ENCODE measurements at regions not wholly inside any gene's neighbourhood (a gene's known extent, or its start where the extent isn't known, plus 50 kb on each side); places are given as distances from the start of the nearest gene placed in this dataset.
A peak's percentile ranks its signal among the peaks of the same experiment; 100 is the strongest.

DNA sequence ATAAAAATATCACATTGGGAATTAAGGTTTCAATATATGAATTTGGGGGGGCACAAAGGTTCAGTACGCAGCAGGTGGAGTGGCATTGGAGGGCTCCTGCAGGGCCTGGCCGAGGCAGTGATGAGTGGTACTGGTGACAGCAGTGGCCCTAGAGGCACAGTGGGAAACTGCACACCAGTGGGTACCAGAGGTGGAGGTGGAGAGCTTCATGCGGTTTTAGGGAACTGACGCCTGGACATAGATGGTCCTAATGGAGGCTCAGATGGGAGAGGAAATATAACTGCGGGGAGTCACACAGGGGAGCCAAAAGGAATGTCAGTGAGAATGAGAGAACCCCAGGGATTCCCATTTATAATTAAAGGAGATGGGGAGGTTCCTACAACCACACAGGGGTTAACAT lies 156.2 kb downstream of the COG6 start:
- Histone ChIP-seq H3K27me3 (ENCODE audit: insufficient read depth, low read length) (no peaks in the 10 kb centered on the region), H3K27ac (ENCODE audit: low read depth, low read length) (no peak overlapping the region), H3K9ac (ENCODE audit: low read length) (no peak overlapping the region), H3K9me3 (ENCODE audit: insufficient read depth, low read depth, low read length) (no peaks in the 10 kb centered on the region), H3K4me1 (ENCODE audit: insufficient read depth, low read length) (no peaks in the 10 kb centered on the region), H3K79me2 (ENCODE audit: insufficient read depth, low read length) (no peaks in the 10 kb centered on the region), H3K36me3 (ENCODE audit: insufficient read depth, low read length) (no peaks in the 10 kb centered on the region), H4K20me1 (ENCODE audit: insufficient read depth, low read length) (no peaks in the 10 kb centered on the region), H3K4me3 (ENCODE audit: insufficient read depth, low read depth, low read length) (no peak overlapping the region), H3K4me2 (ENCODE audit: low read length) (no peak overlapping the region), H2AFZ (ENCODE audit: low read depth, low read length) (no peak overlapping the region)
- TF ChIP-seq, protein P1, sequence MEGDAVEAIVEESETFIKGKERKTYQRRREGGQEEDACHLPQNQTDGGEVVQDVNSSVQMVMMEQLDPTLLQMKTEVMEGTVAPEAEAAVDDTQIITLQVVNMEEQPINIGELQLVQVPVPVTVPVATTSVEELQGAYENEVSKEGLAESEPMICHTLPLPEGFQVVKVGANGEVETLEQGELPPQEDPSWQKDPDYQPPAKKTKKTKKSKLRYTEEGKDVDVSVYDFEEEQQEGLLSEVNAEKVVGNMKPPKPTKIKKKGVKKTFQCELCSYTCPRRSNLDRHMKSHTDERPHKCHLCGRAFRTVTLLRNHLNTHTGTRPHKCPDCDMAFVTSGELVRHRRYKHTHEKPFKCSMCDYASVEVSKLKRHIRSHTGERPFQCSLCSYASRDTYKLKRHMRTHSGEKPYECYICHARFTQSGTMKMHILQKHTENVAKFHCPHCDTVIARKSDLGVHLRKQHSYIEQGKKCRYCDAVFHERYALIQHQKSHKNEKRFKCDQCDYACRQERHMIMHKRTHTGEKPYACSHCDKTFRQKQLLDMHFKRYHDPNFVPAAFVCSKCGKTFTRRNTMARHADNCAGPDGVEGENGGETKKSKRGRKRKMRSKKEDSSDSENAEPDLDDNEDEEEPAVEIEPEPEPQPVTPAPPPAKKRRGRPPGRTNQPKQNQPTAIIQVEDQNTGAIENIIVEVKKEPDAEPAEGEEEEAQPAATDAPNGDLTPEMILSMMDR (IDR thresholded peaks at IDR 0.05; ENCODE audit: insufficient read depth, low read depth, low read length), result no peak
- no peak for TF ChIP-seq EZH2 (IDR thresholded peaks at IDR 0.05; ENCODE audit: insufficient read depth, low read length)
- FAIRE-seq (no peak), DNase-seq (ENCODE audit: low read depth) (no peak)
- no peaks in the 10 kb centered on the region for H3K27me3 Mint-ChIP-seq (ENCODE audit: low read depth, unreplicated experiment)
- H3K9me3 Mint-ChIP-seq (ENCODE audit: unreplicated experiment), result no peaks in the 10 kb centered on the region
- no peaks in the 10 kb centered on the region for H3K36me3 Mint-ChIP-seq (ENCODE audit: low read depth, unreplicated experiment)
- H3K4me1 Mint-ChIP-seq (ENCODE audit: low read depth, unreplicated experiment), result no peaks in the 10 kb centered on the region
- no peak overlapping the region for H3K27ac Mint-ChIP-seq (ENCODE audit: unreplicated experiment)
- H3K4me3 Mint-ChIP-seq (ENCODE audit: unreplicated experiment), result no peak overlapping the region

DNA sequence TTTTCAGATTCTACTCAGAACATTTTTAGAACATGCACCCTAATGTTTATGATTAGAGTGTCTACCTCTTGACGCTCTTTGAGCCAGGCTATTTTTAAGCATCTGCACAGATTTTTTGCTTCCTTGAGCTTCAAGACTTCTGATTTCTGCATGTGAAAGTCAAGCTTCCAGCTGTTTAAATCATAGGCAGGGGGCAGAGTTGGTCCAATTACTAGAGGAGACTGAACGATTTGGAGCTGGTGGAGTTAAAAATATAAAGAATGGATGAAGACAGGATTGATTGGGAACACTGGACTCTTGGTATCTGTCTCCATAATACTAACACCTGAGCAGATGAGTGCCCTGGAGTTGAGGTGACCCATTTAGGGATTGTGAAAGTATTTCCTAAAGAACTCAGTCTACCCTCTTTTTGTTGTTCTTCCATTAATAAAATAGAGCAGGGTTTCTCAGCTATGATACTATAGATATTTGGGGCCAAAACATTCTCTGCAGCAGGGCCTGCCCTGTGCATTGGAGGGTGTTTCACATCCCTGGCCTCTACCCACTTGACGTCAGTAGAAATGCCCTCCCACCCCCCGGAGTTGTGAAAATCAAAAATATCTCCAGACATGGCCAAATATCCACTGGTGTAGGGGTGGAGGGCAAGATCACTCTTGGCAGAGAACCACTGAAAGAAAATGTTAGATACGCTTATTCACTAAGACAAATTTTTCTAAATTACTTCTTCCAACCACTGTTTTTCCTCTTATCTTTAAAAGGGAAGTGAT lies 160.1 kb downstream of the COG6 start:
- no peaks in the 10 kb centered on the region for H3K4me1 Mint-ChIP-seq (ENCODE audit: low read depth, unreplicated experiment)
- H3K27me3 Mint-ChIP-seq (ENCODE audit: low read depth, unreplicated experiment), result no peaks in the 10 kb centered on the region
- no peaks in the 10 kb centered on the region for H4K20me1 ChIP-seq (ENCODE audit: insufficient read depth, low read length)
- no peak overlapping the region for H3K27ac ChIP-seq (ENCODE audit: low read depth, low read length)
- no peak overlapping the region for H3K4me3 Mint-ChIP-seq (ENCODE audit: unreplicated experiment)
- H3K4me2 ChIP-seq (ENCODE audit: low read length), result no peak overlapping the region
- H3K79me2 ChIP-seq (ENCODE audit: insufficient read depth, low read length), result no peaks in the 10 kb centered on the region
- no peaks in the 10 kb centered on the region for H3K36me3 ChIP-seq (ENCODE audit: insufficient read depth, low read length)
- no peak overlapping the region for H3K27ac Mint-ChIP-seq (ENCODE audit: unreplicated experiment)
- no peaks in the 10 kb centered on the region for H3K27me3 ChIP-seq (ENCODE audit: insufficient read depth, low read length)
- no peak overlapping the region for H3K4me3 ChIP-seq (ENCODE audit: insufficient read depth, low read depth, low read length)
- H3K9ac ChIP-seq (ENCODE audit: low read length), result no peak overlapping the region
- no peak overlapping the region for H2AFZ ChIP-seq (ENCODE audit: low read depth, low read length)
- H3K9me3 Mint-ChIP-seq (ENCODE audit: unreplicated experiment), result no peaks in the 10 kb centered on the region
- FAIRE-seq (no peak), DNase-seq (ENCODE audit: low read depth) (no peak)
- no peaks in the 10 kb centered on the region for H3K36me3 Mint-ChIP-seq (ENCODE audit: low read depth, unreplicated experiment)
- no peak for TF ChIP-seq EZH2 (IDR thresholded peaks at IDR 0.05; ENCODE audit: insufficient read depth, low read length)
- TF ChIP-seq, protein P1 (IDR thresholded peaks at IDR 0.05; ENCODE audit: insufficient read depth, low read depth, low read length), result no peak
- no peaks in the 10 kb centered on the region for H3K9me3 ChIP-seq (ENCODE audit: insufficient read depth, low read depth, low read length)
- H3K4me1 ChIP-seq (ENCODE audit: insufficient read depth, low read length), result no peaks in the 10 kb centered on the region

DNA sequence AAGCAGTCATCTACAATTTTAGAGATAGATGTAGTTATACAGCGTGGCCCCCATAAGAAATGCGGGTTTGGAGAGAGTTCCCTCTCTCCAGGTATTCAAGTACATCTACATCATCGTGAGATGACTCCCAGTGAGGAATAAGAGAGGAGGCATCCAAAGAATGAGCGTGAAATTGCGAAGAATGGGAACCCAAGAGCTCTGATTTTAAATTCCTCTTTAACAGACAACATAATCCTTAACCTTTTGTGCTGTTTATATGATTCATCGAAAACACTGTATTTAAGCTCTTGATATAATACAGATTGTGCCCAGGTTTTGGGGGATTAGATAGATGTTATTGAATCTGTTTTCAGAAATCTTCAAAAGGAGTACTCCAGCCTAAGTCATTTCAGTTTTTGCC lies 161.5 kb downstream of the COG6 start:
- Histone ChIP-seq H3K27me3 (ENCODE audit: insufficient read depth, low read length) (no peaks in the 10 kb centered on the region), H3K27ac (ENCODE audit: low read depth, low read length) (no peak overlapping the region), H3K36me3 (ENCODE audit: insufficient read depth, low read length) (no peaks in the 10 kb centered on the region), H3K79me2 (ENCODE audit: insufficient read depth, low read length) (no peaks in the 10 kb centered on the region), H3K4me3 (ENCODE audit: insufficient read depth, low read depth, low read length) (no peak overlapping the region), H3K4me1 (ENCODE audit: insufficient read depth, low read length) (no peaks in the 10 kb centered on the region), H3K9me3 (ENCODE audit: insufficient read depth, low read depth, low read length) (no peaks in the 10 kb centered on the region), H2AFZ (ENCODE audit: low read depth, low read length) (no peak overlapping the region), H3K4me2 (ENCODE audit: low read length) (no peak overlapping the region), H4K20me1 (ENCODE audit: insufficient read depth, low read length) (no peaks in the 10 kb centered on the region), H3K9ac (ENCODE audit: low read length) (no peak overlapping the region)
- DNase-seq (ENCODE audit: low read depth) (peak; percentile 71), FAIRE-seq (no peak)
- Mint-ChIP-seq H3K9me3 (ENCODE audit: unreplicated experiment) (no peaks in the 10 kb centered on the region), H3K4me1 (ENCODE audit: low read depth, unreplicated experiment) (peaks cover 9% of the 10 kb centered on the region), H3K36me3 (ENCODE audit: low read depth, unreplicated experiment) (no peaks in the 10 kb centered on the region), H3K4me3 (ENCODE audit: unreplicated experiment) (no peak overlapping the region), H3K27me3 (ENCODE audit: low read depth, unreplicated experiment) (no peaks in the 10 kb centered on the region), H3K27ac (ENCODE audit: unreplicated experiment) (no peak overlapping the region)
- TF ChIP-seq EZH2 (IDR thresholded peaks at IDR 0.05; ENCODE audit: insufficient read depth, low read length), result no peak
- TF ChIP-seq, protein P1 (IDR thresholded peaks at IDR 0.05; ENCODE audit: insufficient read depth, low read depth, low read length), result no peak

Data from astrocyte (in vitro differentiated cells and primary cell).